ENCODE measurements at regions not wholly inside any gene's neighbourhood (a gene's known extent, or its start where the extent isn't known, plus 50 kb on each side); places are given as distances from the start of the nearest gene placed in this dataset.

DNA sequence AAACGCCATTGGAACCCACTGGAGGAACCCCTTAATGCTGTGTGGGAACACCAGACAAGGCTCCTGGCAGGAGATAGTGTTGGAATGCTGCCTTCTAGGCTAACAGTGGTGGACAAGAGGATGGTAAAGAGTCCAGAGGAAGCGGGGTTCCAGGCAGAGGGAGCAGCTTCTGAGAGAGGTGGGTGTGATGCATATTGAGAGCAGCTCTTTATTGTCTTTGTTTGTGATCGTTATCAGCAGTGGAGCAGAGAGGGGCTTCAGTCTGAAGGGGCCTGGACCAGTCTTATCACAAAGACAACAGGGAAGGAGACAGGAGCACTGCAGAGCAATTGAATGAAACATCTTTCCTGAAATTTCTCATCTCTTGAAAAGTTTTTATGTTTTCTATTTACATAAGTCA, 106.8 kb upstream of the PLET1 start:
- no peaks in the 10 kb centered on the region for H3K9me3 ChIP-seq (replicated peaks; ENCODE audit: control insufficient read depth, insufficient read depth, low read length)

DNA sequence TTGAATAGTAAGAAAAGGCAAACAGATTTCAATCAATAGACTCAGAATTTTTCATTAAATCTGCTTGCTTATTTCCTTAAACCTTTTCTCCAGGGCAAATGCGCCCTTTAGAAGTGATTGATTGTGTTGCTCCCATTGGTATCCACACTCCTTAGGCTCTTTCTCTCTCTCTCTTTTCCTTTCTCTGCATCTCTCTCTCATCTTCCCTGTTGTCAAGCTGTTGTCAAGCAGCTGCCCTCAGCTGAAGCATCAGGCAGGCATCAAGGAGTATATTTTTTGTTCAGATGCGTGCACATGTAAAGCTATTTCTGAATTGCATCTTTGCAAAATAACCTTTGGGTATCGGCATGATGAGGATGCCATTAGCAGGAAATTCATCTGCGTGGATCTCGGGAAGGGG, 107.2 kb upstream of the PLET1 start:
- Histone ChIP-seq H3K36me3 (ENCODE audit: control insufficient read depth in 2 of 2, extremely low read depth in 1 of 2, insufficient read depth in 2 of 2, low read length in 2 of 2) (no peaks in the 10 kb centered on the region), H3K4me1 (ENCODE audit: control insufficient read depth, extremely low read depth, insufficient read depth, low read length) (no peaks in the 10 kb centered on the region), H3K4me2 (ENCODE audit: insufficient read depth, low read length) (no peak overlapping the region), H3K9ac (replicated peaks; ENCODE audit: extremely low read depth, insufficient read depth, low read length) (no peak overlapping the region), H4K20me1 (replicated peaks; ENCODE audit: control insufficient read depth, extremely low read depth, insufficient read depth, low read length) (no peaks in the 10 kb centered on the region), H3K27me3 (ENCODE audit: control insufficient read depth in 2 of 2, insufficient read depth in 2 of 2, low read length in 2 of 2) (no peaks in the 10 kb centered on the region), H2AFZ (ENCODE audit: low read depth, low read length) (no peak overlapping the region), H3K9me3 (replicated peaks; ENCODE audit: control insufficient read depth, insufficient read depth, low read length) (no peaks in the 10 kb centered on the region), H3K27ac (ENCODE audit: insufficient read depth, low read depth, low read length) (no peak overlapping the region), H3K4me3 (replicated peaks in 1 of 3; ENCODE audit: insufficient read depth in 1 of 3, low read depth in 1 of 3, low read length in 3 of 3) (no peak overlapping the region), H3K9me1 (replicated peaks; ENCODE audit: control insufficient read depth, extremely low read depth, insufficient read depth, low read length) (no peaks in the 10 kb centered on the region), H3K79me2 (ENCODE audit: control insufficient read depth, insufficient read depth, low read length) (no peaks in the 10 kb centered on the region)
- intact Hi-C loops (cut with micrococcal nuclease) (no loop called here), dilution Hi-C loops (cut with MboI; ENCODE audit: extremely low pct_ligation_motif_present, low sequenced_read_pairs) (no loop called here)
- FAIRE-seq = no peak
- ChIA-PET POLR2A (no interaction called here), CTCF (no interaction called here)
- no peak for DNase-seq (ENCODE audit: low read depth, low spot score)
- TF ChIP-seq MYC (IDR thresholded peaks at IDR 0.05; ENCODE audit: low read depth, low read length) = no peak
- no peak for TF ChIP-seq POLR2AphosphoS5 (IDR thresholded peaks at IDR 0.05; ENCODE audit: insufficient read depth, low read depth, low read length)
- no peak for TF ChIP-seq FOS (IDR thresholded peaks at IDR 0.05; ENCODE audit: borderline replicate concordance, insufficient read depth, low read length)
- no peak for TF ChIP-seq EZH2 (IDR thresholded peaks at IDR 0.05; ENCODE audit: borderline replicate concordance, low read depth, low read length, severe bottlenecking)
- TF ChIP-seq, protein P1, sequence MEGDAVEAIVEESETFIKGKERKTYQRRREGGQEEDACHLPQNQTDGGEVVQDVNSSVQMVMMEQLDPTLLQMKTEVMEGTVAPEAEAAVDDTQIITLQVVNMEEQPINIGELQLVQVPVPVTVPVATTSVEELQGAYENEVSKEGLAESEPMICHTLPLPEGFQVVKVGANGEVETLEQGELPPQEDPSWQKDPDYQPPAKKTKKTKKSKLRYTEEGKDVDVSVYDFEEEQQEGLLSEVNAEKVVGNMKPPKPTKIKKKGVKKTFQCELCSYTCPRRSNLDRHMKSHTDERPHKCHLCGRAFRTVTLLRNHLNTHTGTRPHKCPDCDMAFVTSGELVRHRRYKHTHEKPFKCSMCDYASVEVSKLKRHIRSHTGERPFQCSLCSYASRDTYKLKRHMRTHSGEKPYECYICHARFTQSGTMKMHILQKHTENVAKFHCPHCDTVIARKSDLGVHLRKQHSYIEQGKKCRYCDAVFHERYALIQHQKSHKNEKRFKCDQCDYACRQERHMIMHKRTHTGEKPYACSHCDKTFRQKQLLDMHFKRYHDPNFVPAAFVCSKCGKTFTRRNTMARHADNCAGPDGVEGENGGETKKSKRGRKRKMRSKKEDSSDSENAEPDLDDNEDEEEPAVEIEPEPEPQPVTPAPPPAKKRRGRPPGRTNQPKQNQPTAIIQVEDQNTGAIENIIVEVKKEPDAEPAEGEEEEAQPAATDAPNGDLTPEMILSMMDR (IDR thresholded peaks at IDR 0.05; ENCODE audit: extremely low read depth in 1 of 2, insufficient read depth in 1 of 2, low read depth in 1 of 2, low read length in 2 of 2) = no peak
- TF ChIP-seq, protein P2, sequence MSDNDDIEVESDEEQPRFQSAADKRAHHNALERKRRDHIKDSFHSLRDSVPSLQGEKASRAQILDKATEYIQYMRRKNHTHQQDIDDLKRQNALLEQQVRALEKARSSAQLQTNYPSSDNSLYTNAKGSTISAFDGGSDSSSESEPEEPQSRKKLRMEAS (IDR thresholded peaks at IDR 0.05; ENCODE audit: insufficient read depth, insufficient read length) = no peak
- BruUV-seq (replicated peaks) = no TSS peak

More for the DNA sequence above, 106.8 kb upstream of the PLET1 start:
- H3K4me3 ChIP-seq (replicated peaks in 1 of 3; ENCODE audit: insufficient read depth in 1 of 3, low read depth in 1 of 3, low read length in 3 of 3) = no peak overlapping the region
- H4K20me1 ChIP-seq (replicated peaks; ENCODE audit: control insufficient read depth, extremely low read depth, insufficient read depth, low read length) = no peaks in the 10 kb centered on the region
- H2AFZ ChIP-seq (ENCODE audit: low read depth, low read length) = no peak overlapping the region
- H3K4me1 ChIP-seq (ENCODE audit: control insufficient read depth, extremely low read depth, insufficient read depth, low read length) = no peaks in the 10 kb centered on the region
- intact Hi-C loops (cut with micrococcal nuclease) = no loop called here
- no peak for TF ChIP-seq POLR2AphosphoS5 (IDR thresholded peaks at IDR 0.05; ENCODE audit: insufficient read depth, low read depth, low read length)
- no peak for TF ChIP-seq POLR2A (IDR thresholded peaks at IDR 0.05; ENCODE audit: low read depth, low read length)
- no peak for TF ChIP-seq GATA2 (IDR thresholded peaks at IDR 0.05; ENCODE audit: insufficient read depth, insufficient read length, low read depth, low read length)
- no peak for TF ChIP-seq FOS (IDR thresholded peaks at IDR 0.05; ENCODE audit: borderline replicate concordance, insufficient read depth, low read length)
- TF ChIP-seq, protein P1 (IDR thresholded peaks at IDR 0.05; ENCODE audit: extremely low read depth in 1 of 2, insufficient read depth in 1 of 2, low read depth in 1 of 2, low read length in 2 of 2) = no peak
- no peak for TF ChIP-seq MYC (IDR thresholded peaks at IDR 0.05; ENCODE audit: low read depth, low read length)
- DNase-seq (ENCODE audit: low read depth, low spot score) (no peak), FAIRE-seq (no peak)
- H3K4me2 ChIP-seq (ENCODE audit: insufficient read depth, low read length) = no peak overlapping the region
- H3K27ac ChIP-seq (ENCODE audit: insufficient read depth, low read depth, low read length) = no peak overlapping the region
- H3K79me2 ChIP-seq (ENCODE audit: control insufficient read depth, insufficient read depth, low read length) = no peaks in the 10 kb centered on the region
- H3K27me3 ChIP-seq (ENCODE audit: control insufficient read depth in 2 of 2, insufficient read depth in 2 of 2, low read length in 2 of 2) = no peaks in the 10 kb centered on the region
- CTCF ChIA-PET = no interaction called here
- no TSS peak for BruUV-seq (replicated peaks)
- POLR2A ChIA-PET = no interaction called here
- dilution Hi-C loops (cut with MboI; ENCODE audit: extremely low pct_ligation_motif_present, low sequenced_read_pairs) = no loop called here
- H3K9ac ChIP-seq (replicated peaks; ENCODE audit: extremely low read depth, insufficient read depth, low read length) = no peak overlapping the region
- no peaks in the 10 kb centered on the region for H3K9me1 ChIP-seq (replicated peaks; ENCODE audit: control insufficient read depth, extremely low read depth, insufficient read depth, low read length)
- no peaks in the 10 kb centered on the region for H3K36me3 ChIP-seq (ENCODE audit: control insufficient read depth in 2 of 2, extremely low read depth in 1 of 2, insufficient read depth in 2 of 2, low read length in 2 of 2)
